Activated CD8-positive, alpha-beta memory T cell treated with anti-CD3 and anti-CD28 coated beads, Interleukin-2, amount 10 ng/mL, durations not matched to agents 7 days and 5 days (primary cell): ENCODE measurements at regions not wholly inside any gene's neighbourhood (a gene's known extent, or its start where the extent isn't known, plus 50 kb on each side); places are given as distances from the start of the nearest gene placed in this dataset.

ENCODE experiments used
- ATAC-seq: fragments of 150-1000 bp; cut with Tn5 transposase; one replicate; pipeline ENCODE4 v1.10.0; 2021; ENCODE audit warnings: moderate library complexity
- CTCF ChIA-PET: fragments of 350-600 bp; sonication (Branson Sonifier 250); formaldehyde crosslinking; loops from one replicate; lab custom pipeline; 2021; ENCODE audit warnings: antibody characterized with exemption; lab: Charles Lee
- DNase-seq: peaks from one replicate; pipeline ENCODE4 v3.0.0-alpha.2; 2020
- H3K27ac Mint-ChIP-seq: one replicate; pipeline ENCODE4 v1.8.0; 2021; ENCODE audit warnings: mild to moderate bottlenecking, mixed read lengths
- H3K27me3 Mint-ChIP-seq: one replicate; pipeline ENCODE4 v1.8.0; 2021; ENCODE audit warnings: mixed read lengths
- H3K36me3 Mint-ChIP-seq: one replicate; pipeline ENCODE4 v1.8.0; 2021; ENCODE audit warnings: mild to moderate bottlenecking, mixed read lengths
- H3K4me1 Mint-ChIP-seq: one replicate; pipeline ENCODE4 v1.8.0; 2021; ENCODE audit warnings: mixed read lengths
- H3K4me3 Mint-ChIP-seq: one replicate; pipeline ENCODE4 v1.8.0; 2021; ENCODE audit warnings: mild to moderate bottlenecking, moderate library complexity, mixed read lengths
- H3K9me3 Mint-ChIP-seq: one replicate; pipeline ENCODE4 v1.8.0; 2022; ENCODE audit warnings: low read depth, mixed read lengths

DNA sequence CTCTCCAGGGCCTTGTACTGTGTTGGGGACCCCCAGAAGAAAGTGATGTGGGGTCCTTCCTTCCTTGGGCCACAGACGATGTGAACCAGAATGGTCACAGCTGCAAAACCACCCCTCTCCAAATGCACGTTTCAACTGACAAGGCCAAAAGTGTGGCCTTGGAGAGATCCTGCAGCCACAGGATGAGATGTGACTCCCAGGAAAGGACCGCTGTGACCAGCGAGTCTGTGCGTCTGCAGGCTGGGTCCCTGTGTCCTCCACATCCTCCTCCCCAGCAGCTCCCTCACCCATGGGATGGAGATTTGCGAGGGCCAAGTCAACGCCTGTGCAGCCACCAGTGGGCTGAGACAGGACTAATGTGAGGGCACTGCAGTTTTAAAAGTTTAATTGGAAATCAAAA lies 247.0 kb downstream of the ERMARD start:
- CTCF ChIA-PET: interaction anchor here (0.8 kb wide), 1 partner anchor 288 kb away, joined by 3 read pairs; no protein-coding TSS in a partner anchor
- H3K4me1 Mint-ChIP-seq: peaks cover 2% of the 10 kb centered on the region
- H3K9me3 Mint-ChIP-seq: peaks cover 5% of the 10 kb centered on the region

DNA sequence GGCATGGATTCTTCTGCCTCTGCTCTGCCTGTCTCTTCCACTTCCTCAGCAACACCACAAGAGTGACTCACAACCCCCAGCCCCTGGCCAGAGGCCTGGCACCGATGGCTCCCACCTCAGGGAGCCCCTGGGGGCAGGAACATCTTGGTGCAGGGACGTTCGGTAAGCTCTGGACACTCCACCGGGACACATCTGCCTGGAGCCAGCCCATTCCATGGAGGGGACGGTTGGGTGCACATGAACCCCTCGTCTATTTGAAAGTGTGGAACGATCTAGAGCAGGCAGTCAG lies 246.5 kb downstream of the ERMARD start:
- Mint-ChIP-seq H3K36me3 (peaks cover 5% of the 10 kb centered on the region), H3K4me1 (peaks cover 2% of the 10 kb centered on the region), H3K9me3 (peaks cover 2% of the 10 kb centered on the region), H3K27me3 (peaks cover 10% of the 10 kb centered on the region), H3K27ac (no peak overlapping the region), H3K4me3 (no peak overlapping the region)
- no peak for ATAC-seq
- peak; percentile 38 for DNase-seq
- CTCF ChIA-PET: interaction anchor here (0.8 kb wide), 1 partner anchor 289 kb away, joined by 3 read pairs; no protein-coding TSS in a partner anchor

More for the DNA sequence above, 247.0 kb downstream of the ERMARD start:
- H3K4me3 Mint-ChIP-seq: no peak overlapping the region
- ATAC-seq (no peak), DNase-seq (peak; percentile 22)
- peaks cover 5% of the 10 kb centered on the region for H3K36me3 Mint-ChIP-seq
- peaks cover 10% of the 10 kb centered on the region for H3K27me3 Mint-ChIP-seq
- no peak overlapping the region for H3K27ac Mint-ChIP-seq

DNA sequence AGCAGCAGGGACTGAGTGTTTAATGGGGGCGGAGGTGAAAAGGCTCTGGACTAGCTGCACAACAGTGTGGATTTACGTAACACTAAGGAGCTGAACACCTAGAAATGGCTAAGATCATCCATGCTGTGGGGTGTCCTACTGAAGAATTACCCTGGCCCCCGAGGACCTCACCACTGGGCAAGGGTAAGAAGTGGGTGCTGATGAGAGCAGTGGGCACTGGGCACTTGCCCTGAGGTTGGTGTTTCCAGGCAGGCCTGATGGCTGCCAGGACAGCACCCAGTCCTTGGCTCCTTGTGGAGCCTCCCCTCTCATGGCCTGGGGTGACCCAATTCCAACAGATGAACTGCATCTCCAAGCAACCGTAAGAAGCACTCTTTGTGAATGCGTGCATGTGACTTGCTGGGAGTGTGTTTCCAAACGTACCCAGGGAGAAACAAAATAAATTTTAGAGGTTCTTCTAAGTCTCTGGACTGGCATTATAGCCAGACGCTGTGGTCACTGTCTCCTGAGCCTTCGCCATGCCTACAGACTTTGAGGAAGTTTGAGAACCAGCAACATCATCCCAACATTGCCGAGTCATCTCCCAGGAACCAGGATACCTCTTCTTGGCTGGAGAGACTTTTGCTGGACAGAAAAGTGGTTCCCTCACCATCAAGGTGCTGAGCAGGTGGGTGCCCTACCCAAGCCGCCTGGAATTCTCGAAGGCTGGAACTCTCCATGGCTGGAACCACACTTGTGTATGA lies 245.9 kb downstream of the ERMARD start:
- Mint-ChIP-seq H3K4me1 (peaks cover 3% of the 10 kb centered on the region), H3K9me3 (no peaks in the 10 kb centered on the region), H3K4me3 (no peak overlapping the region), H3K36me3 (peaks cover 3% of the 10 kb centered on the region), H3K27ac (no peak overlapping the region), H3K27me3 (peaks cover 10% of the 10 kb centered on the region)
- peak; percentile 16 for DNase-seq
- ATAC-seq: no peak
- CTCF ChIA-PET: no interaction called here

DNA sequence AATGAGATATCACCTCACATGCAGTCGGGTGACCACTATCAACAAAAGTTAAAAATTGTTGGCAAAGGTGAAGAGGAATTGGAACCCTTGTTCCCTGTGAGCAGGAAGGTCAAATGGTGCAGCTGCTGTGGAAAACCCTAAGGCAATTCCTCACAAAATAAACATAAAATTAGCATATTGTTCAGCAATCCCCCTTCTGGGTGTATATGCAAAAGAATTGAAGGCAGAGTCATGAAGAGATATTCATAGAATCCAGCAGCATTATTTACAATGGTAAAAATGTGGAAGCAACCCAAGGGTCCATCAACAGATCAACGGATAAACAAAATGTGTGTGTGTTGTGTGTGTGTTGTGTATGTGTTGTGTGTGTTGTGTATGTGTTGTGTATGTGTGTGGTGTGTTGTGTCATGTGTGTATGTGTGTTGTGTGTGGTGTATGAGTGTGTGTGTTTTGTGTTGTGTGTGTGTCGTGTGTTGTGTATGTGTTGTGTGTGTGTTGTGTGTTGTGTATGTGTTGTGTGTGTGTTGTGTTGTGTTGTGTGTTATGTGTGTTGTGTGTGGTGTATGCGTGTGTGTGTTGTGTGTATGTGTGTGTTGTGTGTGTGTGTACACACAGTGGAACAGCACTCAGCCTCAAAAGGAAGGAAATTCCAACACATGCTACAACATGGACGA lies 245.1 kb downstream of the ERMARD start:
- H3K36me3 Mint-ChIP-seq: no peaks in the 10 kb centered on the region
- no peak overlapping the region for H3K4me3 Mint-ChIP-seq
- no peak for ATAC-seq
- H3K9me3 Mint-ChIP-seq: no peaks in the 10 kb centered on the region
- H3K27ac Mint-ChIP-seq: no peak overlapping the region
- CTCF ChIA-PET: no interaction called here
- DNase-seq: no peak
- peaks cover 10% of the 10 kb centered on the region for H3K4me1 Mint-ChIP-seq
- H3K27me3 Mint-ChIP-seq: peaks cover 12% of the 10 kb centered on the region

DNA sequence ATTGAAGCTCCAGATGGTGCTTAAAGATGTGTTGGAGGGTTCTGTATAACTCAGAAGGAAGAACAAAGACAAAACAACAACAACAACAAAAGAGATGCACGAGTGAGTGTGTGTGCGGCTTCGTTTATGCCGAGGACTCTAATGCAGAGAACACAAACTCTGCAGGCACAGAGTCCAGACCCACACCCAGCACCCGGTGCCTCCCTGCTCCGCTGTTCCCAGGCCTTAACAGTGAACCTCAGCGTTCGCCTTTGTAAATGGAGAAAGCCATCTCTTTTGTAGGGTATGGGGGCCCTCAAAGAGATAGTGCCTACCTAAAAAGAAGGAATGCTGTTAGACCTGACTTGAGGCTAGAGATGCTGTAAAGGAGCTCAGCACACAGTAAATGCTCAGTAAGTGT lies 243.3 kb downstream of the ERMARD start:
- CTCF ChIA-PET: no interaction called here
- no peak overlapping the region for H3K4me3 Mint-ChIP-seq
- no peaks in the 10 kb centered on the region for H3K36me3 Mint-ChIP-seq
- H3K9me3 Mint-ChIP-seq: no peaks in the 10 kb centered on the region
- no peak for DNase-seq
- ATAC-seq: no peak
- H3K4me1 Mint-ChIP-seq: peaks cover 17% of the 10 kb centered on the region
- no peak overlapping the region for H3K27ac Mint-ChIP-seq
- H3K27me3 Mint-ChIP-seq: peaks cover 15% of the 10 kb centered on the region

DNA sequence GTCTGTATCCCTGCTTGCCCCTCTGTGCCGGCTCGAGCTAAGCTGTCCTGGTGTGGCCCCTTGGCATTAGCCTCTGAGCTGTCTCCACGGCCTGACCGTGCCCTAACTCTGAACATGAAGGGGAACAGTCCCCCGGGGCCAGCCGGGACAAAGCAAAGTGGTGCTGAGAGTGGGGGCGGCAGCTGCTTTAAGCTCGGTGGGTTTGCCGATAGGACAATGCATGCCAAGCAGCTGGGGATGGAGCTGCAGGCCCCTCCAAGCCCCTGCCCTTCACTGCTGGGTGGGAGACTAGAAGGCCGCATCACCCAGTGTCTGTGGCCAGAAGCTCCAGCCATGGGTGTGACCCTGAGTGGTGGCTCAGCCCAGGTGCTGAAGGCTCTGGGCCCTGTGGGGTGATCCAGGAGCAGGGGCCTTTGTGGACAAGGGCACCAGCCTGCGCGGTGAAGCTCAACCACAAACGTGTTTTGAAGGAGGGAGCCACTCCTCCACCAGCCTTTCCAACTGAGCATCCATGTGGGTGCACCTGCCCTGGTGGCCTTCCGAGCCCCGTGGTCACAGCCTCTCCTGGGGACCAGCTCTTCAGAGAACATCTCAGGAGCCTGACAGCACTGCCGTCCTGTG lies 242.5 kb downstream of the ERMARD start:
- Mint-ChIP-seq H3K9me3 (no peaks in the 10 kb centered on the region), H3K4me3 (no peak overlapping the region), H3K4me1 (peaks cover 21% of the 10 kb centered on the region), H3K36me3 (no peaks in the 10 kb centered on the region), H3K27ac (no peak overlapping the region), H3K27me3 (peaks cover 15% of the 10 kb centered on the region)
- DNase-seq (peak; percentile 22), ATAC-seq (no peak)
- CTCF ChIA-PET: no interaction called here

DNA sequence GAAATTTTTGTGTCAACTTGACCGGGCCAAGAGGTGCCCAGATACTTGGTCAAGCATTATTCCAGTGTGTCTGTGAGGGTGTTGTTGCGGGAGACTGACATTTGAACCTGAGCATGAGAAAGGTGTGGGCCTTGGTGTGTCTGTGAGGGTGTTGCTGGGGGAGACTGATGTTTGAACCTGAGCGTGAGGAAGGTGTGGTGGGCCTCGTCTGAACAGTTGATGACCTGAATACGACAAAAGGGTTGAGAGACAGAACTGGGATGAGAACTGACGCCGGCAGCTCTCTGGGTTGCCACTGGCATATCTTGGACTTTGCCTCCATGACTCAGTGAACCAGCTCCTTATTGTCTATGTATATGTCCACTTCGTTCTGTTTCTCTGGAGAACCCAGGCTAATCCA lies 240.5 kb downstream of the ERMARD start:
- Mint-ChIP-seq H3K4me1 (peaks cover 18% of the 10 kb centered on the region), H3K27ac (no peak overlapping the region), H3K9me3 (no peaks in the 10 kb centered on the region), H3K27me3 (peaks cover 15% of the 10 kb centered on the region), H3K36me3 (no peaks in the 10 kb centered on the region), H3K4me3 (no peak overlapping the region)
- CTCF ChIA-PET: interaction anchor here (0.9 to 1.2 kb wide), 2 partner anchors 42 to 160 kb away, joined by 3 to 5 read pairs; no protein-coding TSS in a partner anchor
- DNase-seq: peak; percentile 14
- no peak for ATAC-seq

DNA sequence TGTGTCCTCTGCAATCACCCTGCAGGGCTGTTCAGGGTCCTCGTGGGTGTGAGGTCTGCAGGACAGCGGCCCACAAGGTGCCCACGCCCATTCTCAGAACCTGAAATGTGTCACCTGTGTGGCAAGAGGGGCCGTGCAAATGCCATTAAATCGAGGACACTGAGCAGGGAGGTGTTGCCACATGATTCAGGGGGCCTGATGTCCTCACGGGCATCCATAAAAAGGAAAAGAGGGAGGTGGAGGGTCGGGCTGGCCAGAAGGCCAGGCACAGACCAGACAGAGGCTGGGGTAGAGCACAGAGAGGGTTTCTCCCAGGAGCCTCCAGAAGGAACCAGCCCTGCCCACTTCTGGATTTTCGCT lies 239.6 kb downstream of the ERMARD start:
- Mint-ChIP-seq H3K36me3 (no peaks in the 10 kb centered on the region), H3K27me3 (peaks cover 13% of the 10 kb centered on the region), H3K27ac (no peak overlapping the region), H3K4me3 (no peak overlapping the region), H3K4me1 (peaks cover 18% of the 10 kb centered on the region), H3K9me3 (no peaks in the 10 kb centered on the region)
- DNase-seq: no peak
- CTCF ChIA-PET: interaction anchor here (1.0 to 1.7 kb wide), 2 partner anchors 201 to 526 kb away, joined by 3 to 8 read pairs; no protein-coding TSS in a partner anchor
- no peak for ATAC-seq

DNA sequence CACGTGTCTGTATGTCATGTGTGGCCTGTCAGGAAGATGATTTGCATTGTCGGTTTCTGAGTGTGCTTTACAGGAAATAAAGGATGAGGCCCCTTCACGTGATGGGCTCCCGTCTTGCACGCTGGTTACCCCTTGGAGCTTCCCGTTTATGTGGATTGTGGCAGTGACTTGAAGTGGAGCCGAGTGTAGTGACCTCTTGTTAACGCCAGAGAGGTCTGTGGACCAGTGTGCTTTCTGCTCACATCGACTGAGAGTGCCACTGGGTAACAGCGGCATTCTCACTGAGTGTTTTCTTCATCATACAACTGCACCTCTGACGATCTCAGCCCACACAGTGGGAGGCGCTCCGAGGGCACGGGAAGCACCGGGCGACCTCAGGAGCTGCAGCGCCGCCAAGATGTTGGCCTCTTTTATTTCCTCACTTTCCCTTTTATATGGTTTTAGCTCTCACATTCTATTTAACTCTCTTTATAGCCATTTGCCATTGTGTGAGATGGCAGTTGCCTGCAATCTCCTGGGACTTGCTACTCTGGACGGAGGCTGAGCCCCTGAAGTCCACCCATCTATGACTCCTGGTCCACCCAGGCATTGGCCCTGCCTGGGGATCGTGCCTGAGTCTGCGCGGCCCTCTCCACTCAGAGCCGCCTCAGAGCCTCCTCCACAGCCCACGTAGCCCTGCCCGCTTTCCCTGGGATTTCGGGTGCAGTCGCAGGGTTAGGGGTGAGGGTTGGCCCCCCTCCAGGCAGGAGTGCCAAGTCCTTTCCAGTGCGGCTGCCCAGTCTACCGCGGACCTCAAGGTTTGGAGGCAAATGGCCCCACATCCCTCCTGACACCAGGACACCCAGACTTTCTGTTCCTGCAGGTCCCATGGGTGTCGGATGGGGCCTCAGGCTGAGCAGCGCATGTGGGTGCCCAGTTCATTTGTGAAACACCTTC lies 238.9 kb downstream of the ERMARD start:
- Mint-ChIP-seq H3K27ac (no peak overlapping the region), H3K4me3 (no peak overlapping the region), H3K27me3 (peaks cover 8% of the 10 kb centered on the region), H3K36me3 (no peaks in the 10 kb centered on the region), H3K4me1 (peaks cover 18% of the 10 kb centered on the region), H3K9me3 (no peaks in the 10 kb centered on the region)
- CTCF ChIA-PET: interaction anchor here (1.0 to 1.7 kb wide), 5 partner anchors 24 to 527 kb away, joined by 3 to 8 read pairs (median 3); no protein-coding TSS in a partner anchor
- ATAC-seq (peak; percentile 71), DNase-seq (peak; percentile 54)

DNA sequence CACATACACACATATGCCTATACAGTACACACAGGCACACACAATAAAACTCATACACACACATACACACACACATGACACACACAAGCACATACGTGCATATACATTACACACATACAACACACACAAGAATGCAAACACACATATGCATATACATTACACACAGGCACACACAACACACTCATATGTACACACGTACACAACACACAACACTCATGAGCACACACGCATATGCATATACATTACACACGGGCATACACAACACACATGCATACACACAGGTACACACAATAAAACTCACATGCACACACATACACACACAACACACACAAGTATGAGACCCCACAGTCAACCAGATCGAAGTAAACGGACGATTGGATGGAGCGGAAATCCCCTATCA lies 238.2 kb downstream of the ERMARD start:
- Mint-ChIP-seq H3K9me3 (no peaks in the 10 kb centered on the region), H3K4me1 (peaks cover 18% of the 10 kb centered on the region), H3K36me3 (no peaks in the 10 kb centered on the region), H3K27me3 (peaks cover 5% of the 10 kb centered on the region), H3K4me3 (no peak overlapping the region), H3K27ac (no peak overlapping the region)
- ATAC-seq (no peak), DNase-seq (no peak)
- CTCF ChIA-PET: interaction anchor here (1.0 to 1.7 kb wide), 4 partner anchors 23 to 303 kb away, joined by 3 to 8 read pairs (median 5); no protein-coding TSS in a partner anchor

DNA sequence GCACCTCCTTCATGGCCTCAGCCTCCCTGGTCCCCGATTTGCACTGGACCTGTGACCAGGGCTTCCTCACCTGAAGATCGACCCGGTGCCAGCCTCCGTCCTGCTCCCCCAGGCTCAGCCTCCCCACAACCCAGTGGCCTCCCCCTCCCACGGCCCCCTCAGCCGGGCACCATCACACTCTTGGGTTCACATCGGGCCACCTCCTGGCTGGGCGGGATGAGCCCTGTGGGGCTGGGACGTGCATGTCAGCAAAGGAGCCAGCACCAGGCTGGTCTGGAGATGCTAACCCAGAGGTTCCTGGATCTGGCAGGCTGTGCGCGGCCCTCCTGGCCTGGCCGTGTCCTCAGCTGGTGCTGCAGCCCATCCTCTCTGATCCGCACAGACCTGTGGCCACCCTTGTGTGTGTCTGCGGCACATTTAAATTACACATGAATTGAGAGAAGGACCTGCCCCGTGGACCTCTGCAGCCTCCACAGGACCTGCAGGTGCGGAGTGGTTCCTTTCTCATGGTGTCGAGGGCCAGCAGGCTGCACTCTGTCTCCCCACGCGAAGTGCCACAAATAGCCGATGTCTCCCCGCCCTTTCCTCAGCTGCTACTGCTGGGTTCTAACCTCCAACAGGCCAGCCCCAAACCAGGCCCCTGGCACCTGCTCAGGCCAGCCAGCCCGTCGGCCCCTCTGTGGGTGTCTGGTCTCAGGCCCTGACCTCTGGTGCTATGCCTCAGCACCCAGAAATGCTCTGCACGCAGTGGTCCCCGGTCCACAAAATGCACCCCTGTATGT lies 237.5 kb downstream of the ERMARD start:
- H3K27me3 Mint-ChIP-seq: peaks cover 5% of the 10 kb centered on the region
- H3K9me3 Mint-ChIP-seq: no peaks in the 10 kb centered on the region
- H3K27ac Mint-ChIP-seq: no peak overlapping the region
- H3K4me3 Mint-ChIP-seq: no peak overlapping the region
- no peaks in the 10 kb centered on the region for H3K36me3 Mint-ChIP-seq
- CTCF ChIA-PET: interaction anchor here (1.4 to 1.7 kb wide), 2 partner anchors 199 to 303 kb away, joined by 7 to 8 read pairs; no protein-coding TSS in a partner anchor
- ATAC-seq (no peak), DNase-seq (no peak)
- H3K4me1 Mint-ChIP-seq: peaks cover 18% of the 10 kb centered on the region

DNA sequence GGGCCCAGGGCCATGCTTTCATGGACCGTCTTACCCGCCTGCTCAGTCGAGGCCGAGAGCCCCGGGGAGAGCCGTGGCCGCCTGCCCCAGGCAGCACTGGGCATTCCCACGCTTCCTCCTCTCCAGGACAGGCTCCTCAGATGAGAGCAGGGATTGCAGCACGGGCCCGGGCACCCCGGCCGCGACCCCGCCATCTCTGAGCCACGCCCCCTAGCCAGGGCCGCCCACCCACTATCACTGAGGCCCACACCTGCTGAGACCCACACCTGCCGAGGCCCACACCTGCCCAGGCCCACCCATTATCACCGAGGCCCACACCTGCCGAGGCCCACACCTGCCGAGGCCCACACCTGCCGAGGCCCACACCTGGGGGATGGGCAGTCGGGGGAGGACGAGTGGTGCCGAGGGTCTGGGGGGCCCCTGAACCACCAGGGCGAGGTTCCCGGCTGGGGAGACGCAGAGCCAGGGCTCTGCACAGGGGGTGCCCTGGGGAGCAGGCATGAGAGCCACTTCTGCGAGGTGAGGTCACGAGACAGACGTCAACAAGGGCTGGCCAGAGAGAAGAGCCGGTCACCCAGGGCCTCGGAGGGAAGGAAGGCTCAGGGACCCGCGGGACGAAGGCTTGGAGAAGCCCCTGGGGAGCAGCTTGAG lies 235.6 kb downstream of the ERMARD start:
- no peaks in the 10 kb centered on the region for H3K9me3 Mint-ChIP-seq
- H3K27me3 Mint-ChIP-seq: peaks cover 5% of the 10 kb centered on the region
- peaks cover 14% of the 10 kb centered on the region for H3K4me1 Mint-ChIP-seq
- no peak overlapping the region for H3K4me3 Mint-ChIP-seq
- CTCF ChIA-PET: no interaction called here
- DNase-seq (no peak), ATAC-seq (no peak)
- H3K27ac Mint-ChIP-seq: no peak overlapping the region
- no peaks in the 10 kb centered on the region for H3K36me3 Mint-ChIP-seq
